ENCODE measurements at regions not wholly inside any gene's neighbourhood (a gene's known extent, or its start where the extent isn't known, plus 50 kb on each side); places are given as distances from the start of the nearest gene placed in this dataset.

GRCh38 chr12:114855678-114856077, 171.7 kb upstream of the TBX3 start:
- ATAC-seq (ENCODE audit: low FRiP score in 2 of 2) = no peak
- no peaks in the 10 kb centered on the region for H3K9me3 ChIP-seq
- no peaks in the 10 kb centered on the region for H3K27me3 ChIP-seq
- no peaks in the 10 kb centered on the region for H3K4me1 ChIP-seq
- WGBS, 2 donors = 91 to 94% methylated on average over 3 of the region's 3 CpGs
- no peak overlapping the region for H3K27ac ChIP-seq
- DNase-seq = no peak
- H3K4me3 ChIP-seq = no peak overlapping the region
- TF ChIP-seq EP300 (IDR thresholded peaks at IDR 0.05) (no peak), POLR2AphosphoS5 (IDR thresholded peaks at IDR 0.05) (no peak), POLR2A (IDR thresholded peaks at IDR 0.05) (no peak)
- TF ChIP-seq, protein P1, sequence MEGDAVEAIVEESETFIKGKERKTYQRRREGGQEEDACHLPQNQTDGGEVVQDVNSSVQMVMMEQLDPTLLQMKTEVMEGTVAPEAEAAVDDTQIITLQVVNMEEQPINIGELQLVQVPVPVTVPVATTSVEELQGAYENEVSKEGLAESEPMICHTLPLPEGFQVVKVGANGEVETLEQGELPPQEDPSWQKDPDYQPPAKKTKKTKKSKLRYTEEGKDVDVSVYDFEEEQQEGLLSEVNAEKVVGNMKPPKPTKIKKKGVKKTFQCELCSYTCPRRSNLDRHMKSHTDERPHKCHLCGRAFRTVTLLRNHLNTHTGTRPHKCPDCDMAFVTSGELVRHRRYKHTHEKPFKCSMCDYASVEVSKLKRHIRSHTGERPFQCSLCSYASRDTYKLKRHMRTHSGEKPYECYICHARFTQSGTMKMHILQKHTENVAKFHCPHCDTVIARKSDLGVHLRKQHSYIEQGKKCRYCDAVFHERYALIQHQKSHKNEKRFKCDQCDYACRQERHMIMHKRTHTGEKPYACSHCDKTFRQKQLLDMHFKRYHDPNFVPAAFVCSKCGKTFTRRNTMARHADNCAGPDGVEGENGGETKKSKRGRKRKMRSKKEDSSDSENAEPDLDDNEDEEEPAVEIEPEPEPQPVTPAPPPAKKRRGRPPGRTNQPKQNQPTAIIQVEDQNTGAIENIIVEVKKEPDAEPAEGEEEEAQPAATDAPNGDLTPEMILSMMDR (IDR thresholded peaks at IDR 0.05) = no peak
- no peaks in the 10 kb centered on the region for H3K36me3 ChIP-seq

DNA sequence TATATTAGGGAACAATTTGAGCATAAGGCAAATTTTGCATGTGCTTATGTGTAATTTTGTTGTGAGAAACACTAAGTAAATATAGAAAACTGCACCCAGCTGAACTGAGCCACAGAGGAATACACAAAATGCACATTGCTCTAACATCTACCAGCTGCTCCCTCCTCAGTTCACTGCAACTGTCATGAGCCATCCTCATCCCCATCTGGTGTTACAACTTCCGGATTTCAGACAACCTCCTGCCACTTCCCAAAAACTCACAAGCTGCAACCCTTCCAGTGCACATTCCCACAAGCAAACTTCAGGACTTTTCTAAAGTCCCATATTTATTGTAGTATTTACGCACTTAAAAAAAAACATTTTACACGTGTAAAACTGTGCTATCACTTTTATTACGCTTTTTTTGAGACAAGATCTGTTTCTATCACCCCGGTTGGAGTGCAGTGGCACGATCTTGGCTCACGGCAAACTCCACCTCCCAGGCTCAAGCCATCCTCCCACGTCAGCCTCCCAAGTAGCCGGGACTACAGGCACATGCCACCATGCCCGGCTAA, 169.1 kb upstream of the TBX3 start:
- Histone ChIP-seq H3K9me3 (no peaks in the 10 kb centered on the region), H3K4me1 (no peaks in the 10 kb centered on the region), H3K36me3 (no peaks in the 10 kb centered on the region), H3K27me3 (no peaks in the 10 kb centered on the region), H3K27ac (no peak overlapping the region), H3K4me3 (no peak overlapping the region)
- no peak for ATAC-seq (ENCODE audit: low FRiP score in 2 of 2)
- DNase-seq = no peak
- peak in 1 of 2 donors; percentile 36 for TF ChIP-seq POLR2AphosphoS5 (IDR thresholded peaks at IDR 0.05)
- TF ChIP-seq, protein P1 (IDR thresholded peaks at IDR 0.05) = no peak
- 73 to 81% methylated on average over 10 of the region's 10 CpGs for WGBS, 2 donors

DNA sequence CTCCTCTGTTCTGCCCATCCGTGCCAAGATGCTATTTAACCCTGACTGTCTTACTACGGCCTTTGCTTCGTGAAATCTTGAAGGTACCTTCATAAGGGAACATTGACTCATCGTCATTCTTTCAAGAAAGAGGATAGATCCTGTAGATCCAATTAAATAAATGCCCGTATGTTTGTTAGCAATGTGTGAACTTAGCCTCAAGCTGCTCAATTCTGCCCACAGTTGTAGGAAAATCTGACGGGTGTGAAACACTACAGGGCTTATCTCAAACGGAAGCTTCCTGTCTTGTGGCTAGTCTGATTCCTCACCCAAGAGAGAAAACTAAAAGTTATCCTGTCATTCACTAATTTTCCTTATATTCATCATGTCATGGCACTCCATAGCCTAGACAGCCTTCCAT, 168.0 kb upstream of the TBX3 start:
- Histone ChIP-seq H3K4me1 (no peaks in the 10 kb centered on the region), H3K4me3 (no peak overlapping the region), H3K9me3 (no peaks in the 10 kb centered on the region), H3K27ac (no peak overlapping the region), H3K27me3 (no peaks in the 10 kb centered on the region), H3K36me3 (no peaks in the 10 kb centered on the region)
- WGBS, 2 donors = 77 to 82% methylated on average over 7 of the region's 7 CpGs
- no peak for ATAC-seq (ENCODE audit: low FRiP score in 2 of 2)
- no peak for TF ChIP-seq EP300 (IDR thresholded peaks at IDR 0.05)
- TF ChIP-seq, protein P1 (IDR thresholded peaks at IDR 0.05) = no peak
- no peak for TF ChIP-seq POLR2A (IDR thresholded peaks at IDR 0.05)
- DNase-seq = no peak

GRCh38 chr12:114850661-114851275, 166.8 kb upstream of the TBX3 start:
- Histone ChIP-seq H3K4me3 (no peak overlapping the region), H3K36me3 (no peaks in the 10 kb centered on the region), H3K27ac (no peak overlapping the region), H3K27me3 (no peaks in the 10 kb centered on the region), H3K4me1 (no peaks in the 10 kb centered on the region), H3K9me3 (no peaks in the 10 kb centered on the region)
- WGBS, 2 donors = 86 to 88% methylated on average over 7 of the region's 7 CpGs
- ATAC-seq (ENCODE audit: low FRiP score in 2 of 2) (no peak), DNase-seq (no peak)
- TF ChIP-seq POLR2AphosphoS5 (IDR thresholded peaks at IDR 0.05) (no peak), POLR2A (IDR thresholded peaks at IDR 0.05) (no peak), EP300 (IDR thresholded peaks at IDR 0.05) (no peak)
- TF ChIP-seq, protein P1 (IDR thresholded peaks at IDR 0.05) = no peak

GRCh38 chr12:114848666-114849065, 164.7 kb upstream of the TBX3 start:
- no peaks in the 10 kb centered on the region for H3K27me3 ChIP-seq
- H3K4me1 ChIP-seq = no peaks in the 10 kb centered on the region
- no peak for TF ChIP-seq POLR2AphosphoS5 (IDR thresholded peaks at IDR 0.05)
- TF ChIP-seq EP300 (IDR thresholded peaks at IDR 0.05) = no peak
- TF ChIP-seq POLR2A (IDR thresholded peaks at IDR 0.05) = no peak
- TF ChIP-seq, protein P1 (IDR thresholded peaks at IDR 0.05) = no peak
- WGBS, 2 donors = 72 to 87% methylated on average over 2 of the region's 2 CpGs
- DNase-seq = no peak
- H3K9me3 ChIP-seq = no peaks in the 10 kb centered on the region
- H3K36me3 ChIP-seq = no peaks in the 10 kb centered on the region
- H3K4me3 ChIP-seq = no peak overlapping the region
- peak in 1 of 2 donors; percentile 56 for ATAC-seq (ENCODE audit: low FRiP score in 2 of 2)
- no peak overlapping the region for H3K27ac ChIP-seq

Data from upper lobe of left lung (tissue), 6 donors.